Left renal pelvis (tissue), 4 donors: ENCODE measurements at regions not wholly inside any gene's neighbourhood (a gene's known extent, or its start where the extent isn't known, plus 50 kb on each side); places are given as distances from the start of the nearest gene placed in this dataset.

Source experiments
- DNase-seq, 4 donors: peaks; one replicate each; pipeline ENCODE4 v3.0.0-alpha.2; 2013; ENCODE audit warnings: low read depth in 4 of 4, low spot score in 3 of 4

DNA sequence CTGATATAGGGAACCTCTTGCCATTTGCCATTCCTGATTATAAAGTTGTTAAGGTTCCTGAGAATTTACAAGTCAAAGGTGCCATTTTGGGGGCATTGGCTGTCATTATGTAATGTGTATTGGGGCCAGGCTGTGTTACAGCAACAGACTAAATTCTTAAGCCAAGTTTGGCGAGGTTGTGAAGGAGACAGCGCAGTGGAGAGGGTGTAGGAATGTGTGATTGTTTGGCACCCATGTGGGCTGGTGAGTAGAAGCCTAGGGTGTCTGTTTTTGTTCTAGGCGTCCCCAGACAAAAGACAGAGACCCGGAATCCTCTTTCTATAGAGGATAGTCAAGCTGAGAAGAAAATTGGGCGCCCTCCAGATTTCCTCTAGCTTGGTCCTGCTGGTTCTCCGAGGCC is 2535.3 kb downstream of the PCDH7 start:
- no peak for DNase-seq

DNA sequence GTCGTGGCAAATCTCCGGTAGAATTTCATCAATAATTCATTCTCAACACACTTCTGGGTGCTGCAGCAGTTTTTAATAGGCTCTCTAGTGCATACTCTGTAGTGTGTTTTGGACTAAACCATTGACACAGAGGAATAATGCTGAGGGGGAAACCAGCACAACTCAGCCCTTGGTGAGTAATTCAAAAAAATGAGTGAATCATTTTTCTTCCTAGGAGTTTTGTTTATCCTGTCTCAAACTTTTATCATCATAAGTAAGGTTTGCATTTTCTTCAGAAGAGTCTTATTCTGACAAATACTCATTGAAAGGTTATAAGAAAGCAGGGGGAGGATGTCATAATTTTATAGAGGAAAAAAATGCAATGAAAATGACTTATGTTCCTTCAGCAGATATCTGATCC is 2542.7 kb downstream of the PCDH7 start:
- DNase-seq = no peak

DNA sequence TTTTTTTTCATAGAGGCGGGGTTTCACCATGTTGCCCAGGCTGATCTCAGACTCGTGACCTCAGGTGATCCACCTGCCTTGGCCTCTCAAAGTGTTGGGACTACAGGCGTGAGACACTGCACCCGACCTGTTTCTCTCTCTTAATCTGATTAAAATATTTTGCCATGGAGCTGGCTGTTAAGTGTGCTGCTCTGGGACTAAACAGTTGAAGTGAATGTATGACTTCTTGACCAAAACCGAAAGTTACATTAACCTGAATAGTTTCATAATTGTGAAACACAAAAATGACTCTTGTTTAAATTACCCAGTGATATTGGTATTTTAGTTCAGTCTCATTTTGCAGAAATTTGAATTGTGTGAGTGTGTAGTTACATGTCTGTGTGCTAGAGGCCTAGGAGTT is 2548.6 kb downstream of the PCDH7 start:
- DNase-seq = no peak

DNA sequence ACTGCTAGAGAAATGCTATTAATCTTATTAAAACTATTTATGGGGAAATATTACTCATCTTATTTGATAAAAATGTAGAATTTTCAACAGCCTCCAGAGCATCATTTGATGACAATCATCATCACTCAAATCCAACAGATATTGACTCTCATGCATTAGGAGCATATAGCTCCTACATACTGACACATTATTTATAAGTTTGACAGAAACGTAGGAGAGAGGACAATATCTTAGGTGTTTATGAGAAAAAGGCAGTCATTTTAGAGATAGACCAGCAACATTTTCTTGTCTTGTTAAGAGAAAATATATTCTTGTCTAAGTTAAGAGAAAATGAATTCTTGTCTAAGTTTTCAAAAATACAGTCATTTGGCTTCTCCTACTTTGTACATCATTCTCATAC is 2550.2 kb downstream of the PCDH7 start:
- no peak for DNase-seq

DNA sequence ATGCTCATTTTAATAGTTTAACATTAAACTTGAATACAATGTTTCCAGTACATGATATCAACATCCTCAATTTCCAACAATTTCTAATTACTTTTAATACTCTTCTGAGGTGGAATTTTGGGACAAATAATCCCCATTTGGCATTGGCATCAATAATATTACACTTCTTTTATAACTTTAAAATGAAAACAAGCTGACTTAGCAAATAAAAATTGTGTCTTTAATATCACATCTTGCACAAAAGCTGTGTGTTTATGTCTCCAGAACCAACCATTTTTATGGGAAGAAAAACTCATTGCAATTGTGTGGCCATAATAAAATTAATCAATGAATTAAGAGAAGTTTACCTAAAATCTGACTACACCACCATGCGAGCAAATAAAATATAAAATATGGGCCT is 2552.6 kb downstream of the PCDH7 start:
- no peak for DNase-seq

DNA sequence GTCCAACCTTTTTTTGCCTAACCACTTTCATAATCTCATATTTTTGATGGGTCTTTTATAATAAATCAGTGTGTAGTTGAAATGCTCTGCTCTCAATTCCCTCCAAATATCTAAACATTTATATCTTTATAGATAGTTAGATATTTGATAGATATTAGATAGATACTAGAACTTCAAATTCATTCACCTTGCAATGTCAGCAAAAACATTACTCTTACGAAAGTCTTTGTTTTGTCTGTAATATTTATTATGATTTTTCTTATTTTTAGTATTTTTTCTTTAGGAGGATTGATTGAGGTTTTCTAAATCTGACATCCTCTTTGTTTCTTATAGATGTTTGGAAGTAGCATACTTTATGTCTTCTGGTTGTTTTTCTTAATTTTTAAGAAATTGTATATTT is 2563.6 kb downstream of the PCDH7 start:
- no peak for DNase-seq

DNA sequence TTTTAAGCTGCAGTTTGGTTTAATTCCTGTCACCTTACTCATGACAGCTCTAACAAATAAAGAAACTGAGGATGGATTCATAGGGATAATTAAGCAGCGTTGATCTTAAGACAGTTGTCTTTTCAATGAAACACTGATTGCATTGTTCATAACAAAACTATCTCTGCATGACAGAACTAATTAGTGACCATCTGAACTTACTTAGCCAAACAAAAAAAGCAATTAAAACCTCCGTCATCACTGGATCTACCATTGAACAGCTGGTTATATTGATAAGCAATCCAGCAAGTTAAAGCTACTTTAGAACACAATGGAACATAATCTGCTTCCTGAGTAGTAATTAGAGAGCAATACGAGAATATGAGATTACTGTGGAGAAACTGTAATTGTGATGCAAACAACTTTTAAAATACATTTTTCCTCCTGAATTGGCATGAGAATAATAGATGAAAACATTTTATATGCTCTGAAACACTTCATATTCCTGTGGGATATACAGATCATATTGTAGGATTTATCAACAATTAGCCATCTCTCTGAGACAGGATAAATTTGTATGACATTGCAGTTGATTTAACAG is 2576.8 kb downstream of the PCDH7 start:
- no peak for DNase-seq

DNA sequence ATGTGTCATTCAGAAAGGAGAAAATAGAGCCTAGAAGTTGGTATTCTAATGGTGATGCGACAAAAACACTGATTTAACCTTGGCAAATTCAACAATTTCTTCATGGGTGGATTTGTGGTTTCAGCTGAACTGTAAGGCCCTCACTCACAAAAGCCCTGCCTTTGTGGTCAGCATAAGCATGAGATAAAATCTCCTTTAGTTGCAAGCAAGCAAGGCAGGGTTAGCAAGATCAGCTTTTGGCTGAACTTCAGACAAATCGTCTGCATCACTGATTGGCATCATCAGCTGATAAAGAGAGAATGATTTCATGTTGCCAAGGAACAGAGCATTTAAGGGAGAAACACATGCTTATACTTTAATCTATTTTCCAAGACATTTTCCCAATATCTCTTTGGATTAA is 2582.2 kb downstream of the PCDH7 start:
- no peak for DNase-seq

DNA sequence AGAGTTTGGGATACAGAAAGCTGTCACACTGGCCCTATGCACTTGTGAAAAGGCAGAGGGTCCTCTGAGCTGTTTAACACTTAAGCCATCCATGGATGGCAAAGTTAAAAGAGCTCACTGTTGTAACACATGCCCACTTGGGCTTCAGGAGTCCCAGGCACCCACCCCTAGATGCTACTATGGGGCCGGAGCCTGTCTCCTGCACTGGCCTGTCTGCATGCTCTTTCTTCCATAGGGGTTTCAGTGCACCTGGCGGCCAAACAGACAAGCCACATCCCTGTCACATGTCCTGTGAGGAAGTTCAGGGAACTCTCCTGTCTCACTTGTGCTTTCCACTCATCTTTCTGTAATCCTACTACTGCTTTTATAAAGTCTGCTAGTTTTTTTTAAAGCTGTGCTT is 2586.0 kb downstream of the PCDH7 start:
- no peak for DNase-seq

DNA sequence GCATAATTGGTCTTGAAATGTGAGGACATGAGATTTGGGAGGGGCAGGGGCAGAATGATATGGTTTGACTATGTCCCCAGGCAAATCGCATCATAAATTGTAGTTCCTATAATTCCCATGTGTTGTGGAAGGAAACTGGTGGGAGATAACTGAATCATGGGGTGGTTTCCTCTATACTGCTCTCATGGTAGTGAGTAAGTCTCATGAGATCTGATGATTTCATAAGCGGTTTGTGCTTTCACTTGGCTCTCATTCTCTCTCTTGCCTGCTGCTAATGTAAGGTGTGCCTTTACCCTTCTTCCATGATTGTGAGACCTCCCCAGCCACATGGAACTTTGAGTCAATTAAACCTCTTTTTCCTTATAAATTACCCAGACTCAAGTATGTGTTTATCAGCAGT is 2595.9 kb downstream of the PCDH7 start:
- no peak for DNase-seq

DNA sequence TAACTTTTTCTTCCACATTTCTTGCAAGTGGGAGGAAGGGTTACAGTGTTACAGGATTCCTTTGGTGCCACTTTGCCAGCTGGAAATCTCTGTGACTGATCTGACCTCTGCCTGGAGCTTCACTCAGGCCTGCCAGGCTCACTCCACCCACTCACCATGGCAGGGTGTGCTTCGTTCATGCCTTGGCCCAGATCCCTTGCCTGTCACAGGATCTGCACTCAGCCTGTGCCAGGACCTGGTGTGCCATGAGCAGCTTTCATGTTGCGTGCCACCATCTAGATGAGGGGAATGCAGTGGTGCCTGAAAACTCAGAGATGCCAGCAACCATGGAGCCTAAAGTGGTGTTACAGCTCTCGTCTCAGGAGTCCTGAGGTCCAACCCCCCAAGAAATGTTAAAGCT is 2596.4 kb downstream of the PCDH7 start:
- DNase-seq = no peak

DNA sequence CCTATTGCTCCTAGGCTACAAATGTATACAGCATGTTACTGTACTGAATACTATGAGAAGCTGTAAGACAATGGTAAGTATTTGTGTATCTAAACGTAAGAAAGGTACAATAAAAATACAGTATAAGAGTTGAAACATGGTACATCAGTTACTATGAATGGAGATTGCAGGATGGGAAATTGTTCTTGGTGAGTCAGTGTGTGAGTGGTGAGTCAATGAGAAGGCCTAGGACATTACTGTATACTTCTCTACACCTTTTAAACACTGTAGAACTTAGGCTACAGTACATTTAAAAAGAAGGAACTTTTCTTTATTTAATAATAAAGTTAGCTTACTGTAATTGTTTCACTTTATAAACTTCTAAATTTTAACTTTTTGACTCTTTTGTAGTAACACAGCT is 2603.2 kb downstream of the PCDH7 start:
- no peak for DNase-seq

DNA sequence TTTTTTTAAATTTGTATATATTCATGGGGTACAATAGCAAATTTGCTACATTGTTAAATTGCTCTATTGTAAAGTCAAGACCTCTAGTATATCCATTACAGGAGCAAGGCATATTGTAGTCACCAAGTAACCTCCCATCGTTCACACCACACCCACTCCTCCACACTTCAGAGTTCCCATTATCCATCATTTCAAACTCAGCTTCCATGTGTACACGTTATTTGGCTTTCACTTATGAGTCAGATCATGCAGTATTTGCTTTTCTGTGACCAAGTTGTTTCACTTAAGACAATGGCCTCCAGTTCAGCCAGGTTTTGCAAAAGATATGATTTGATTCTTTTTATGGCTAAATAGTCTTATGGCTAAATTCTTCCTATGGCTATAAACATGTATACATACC is 2614.2 kb downstream of the PCDH7 start:
- no peak for DNase-seq

DNA sequence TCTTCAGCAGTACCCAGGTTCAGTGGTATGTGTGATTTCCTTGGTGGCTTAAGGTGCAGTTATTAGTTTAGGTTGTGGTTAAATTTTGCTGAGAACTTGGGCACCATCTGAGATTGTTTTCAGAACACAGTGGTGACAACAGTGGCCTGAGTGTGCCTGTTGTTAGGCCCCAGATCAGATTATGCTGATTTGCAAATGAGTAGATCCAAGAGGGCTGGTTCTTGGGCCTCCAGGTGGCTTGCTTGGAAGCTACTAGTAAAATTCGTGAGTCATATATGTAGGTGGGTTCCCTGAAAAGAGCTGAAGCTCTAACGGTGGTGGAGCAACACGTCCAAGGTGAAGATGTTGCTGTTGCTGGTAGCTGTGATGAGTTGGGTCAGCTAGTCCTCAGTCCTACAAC is 2619.6 kb downstream of the PCDH7 start:
- DNase-seq = no peak

DNA sequence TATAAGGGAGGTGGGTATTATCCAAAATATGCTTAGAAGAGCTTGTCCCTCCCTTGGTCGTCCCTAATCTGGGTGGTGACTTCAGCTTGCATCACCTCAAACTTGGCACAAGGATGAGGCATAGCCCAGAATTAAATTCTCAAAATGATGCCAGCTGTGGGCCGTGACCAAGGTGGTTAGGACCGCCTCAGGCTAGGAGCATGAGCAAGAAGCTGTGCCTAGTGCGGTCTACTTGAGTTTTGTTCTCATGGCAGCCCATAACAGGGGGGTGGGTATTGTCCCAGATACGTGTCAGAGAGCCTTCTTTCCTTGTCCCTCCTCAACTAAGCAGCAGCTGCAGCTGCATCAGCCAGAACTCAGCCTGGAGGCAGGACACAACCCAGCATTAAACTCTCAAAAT is 2620.0 kb downstream of the PCDH7 start:
- no peak for DNase-seq

DNA sequence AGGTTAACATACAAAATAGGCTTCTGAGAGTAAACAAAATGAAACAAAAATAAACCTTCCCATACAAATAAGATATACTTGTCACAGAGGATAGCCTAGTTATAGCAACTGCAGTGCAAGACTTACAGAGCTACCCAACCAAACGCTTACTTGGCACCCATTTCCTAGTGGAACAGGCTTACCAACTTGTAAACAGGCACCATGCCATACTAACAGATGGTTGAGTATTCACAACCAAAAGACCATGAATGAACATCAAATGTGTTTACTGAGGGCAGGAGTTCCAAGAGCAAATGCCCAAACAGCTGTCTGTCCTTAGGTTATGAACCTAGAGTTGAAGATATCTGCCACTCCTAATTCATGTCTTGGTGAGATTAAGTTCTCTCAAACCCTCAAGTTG is 2629.2 kb downstream of the PCDH7 start:
- DNase-seq = no peak

DNA sequence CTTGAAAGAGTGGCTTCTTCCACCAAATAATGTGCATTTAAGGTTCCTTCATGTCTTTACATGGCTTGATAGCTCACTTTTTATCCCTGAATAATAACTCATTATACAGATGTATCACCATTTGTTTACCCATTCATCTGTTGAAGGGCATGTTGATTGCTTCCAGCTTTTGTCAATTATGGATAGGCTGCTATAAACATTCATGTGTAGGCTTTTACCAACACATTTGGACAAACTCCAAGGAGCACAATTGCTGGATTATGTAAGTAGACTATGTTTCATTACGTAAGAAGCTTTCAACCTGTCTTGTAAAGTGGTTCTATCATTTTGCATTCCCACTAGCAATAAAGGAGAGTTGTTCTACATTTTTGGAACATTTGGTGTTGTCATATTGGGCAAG is 2637.0 kb downstream of the PCDH7 start:
- DNase-seq = no peak

DNA sequence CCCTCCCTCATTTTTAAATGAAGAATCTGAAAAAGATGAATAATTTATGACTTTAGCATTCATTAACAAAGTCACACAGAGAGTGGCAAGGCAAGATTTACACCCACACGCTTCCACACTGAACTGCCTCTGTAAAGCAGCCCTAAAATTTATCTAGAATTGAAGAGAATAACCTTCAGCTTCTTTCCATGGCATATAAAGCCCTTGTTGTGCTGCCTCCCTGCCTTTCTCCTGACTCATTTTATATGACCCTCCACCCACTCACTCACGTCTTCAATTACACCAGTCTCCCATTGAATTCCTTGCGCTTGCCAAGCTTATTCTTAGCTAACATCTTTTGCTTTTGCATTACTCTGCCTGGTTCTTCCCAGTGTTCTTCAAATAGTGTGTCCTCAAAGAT is 2649.3 kb downstream of the PCDH7 start:
- DNase-seq = no peak

DNA sequence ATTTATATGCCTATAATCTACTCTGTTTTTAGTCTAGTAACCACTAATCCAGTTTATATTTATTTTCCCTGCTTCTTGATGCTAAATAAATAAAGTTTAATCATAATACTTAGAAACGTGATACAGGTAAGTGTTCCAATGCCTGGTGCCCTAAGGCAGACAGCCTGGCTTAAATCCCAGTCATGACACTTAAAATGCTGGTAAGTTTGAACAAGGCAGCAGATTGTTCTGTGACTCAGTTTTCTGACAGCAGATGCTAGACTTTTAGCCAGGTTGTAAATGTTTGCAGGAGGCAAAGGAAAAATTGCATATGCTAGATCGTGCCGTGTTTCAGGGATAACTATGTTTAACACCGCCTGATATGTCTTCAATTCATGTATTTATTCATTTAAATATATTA is 2661.6 kb downstream of the PCDH7 start:
- no peak for DNase-seq

DNA sequence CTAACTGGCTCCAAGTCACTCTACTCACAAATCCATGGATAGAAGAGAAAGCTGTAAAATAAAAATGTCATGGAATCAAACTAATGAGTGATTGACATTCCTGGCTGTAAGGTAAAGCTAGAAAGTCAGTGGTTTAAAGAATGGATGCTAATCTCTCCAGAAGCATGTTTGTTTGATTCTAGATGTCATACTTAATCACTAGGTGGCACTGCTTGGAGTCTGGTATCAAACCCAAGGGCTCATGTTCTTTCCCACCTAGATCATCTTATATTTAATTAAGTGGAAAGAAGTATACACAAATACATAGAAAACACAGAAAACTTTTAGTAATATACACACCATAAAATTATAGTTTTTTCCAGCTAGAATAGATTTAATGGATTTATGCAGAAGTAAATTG is 2666.6 kb downstream of the PCDH7 start:
- no peak for DNase-seq

DNA sequence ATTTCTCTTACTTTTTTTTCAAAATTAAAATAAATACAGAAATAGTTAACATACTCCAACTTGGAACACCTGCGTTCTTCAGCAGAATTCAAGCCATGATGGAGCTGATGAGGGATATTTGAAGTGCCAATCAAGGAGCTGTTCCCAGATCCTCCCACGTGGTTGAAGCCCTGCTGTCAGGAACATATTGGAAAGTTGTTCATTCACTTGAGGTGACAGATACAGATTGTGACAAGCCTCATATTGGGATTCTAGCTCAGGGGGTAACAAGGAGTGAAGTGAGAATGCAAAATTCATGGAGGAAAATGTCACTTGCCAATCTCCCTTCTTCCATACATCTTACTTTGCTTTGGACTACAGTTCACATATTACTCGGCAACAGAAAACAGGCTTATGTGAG is 2670.8 kb downstream of the PCDH7 start:
- no peak for DNase-seq

DNA sequence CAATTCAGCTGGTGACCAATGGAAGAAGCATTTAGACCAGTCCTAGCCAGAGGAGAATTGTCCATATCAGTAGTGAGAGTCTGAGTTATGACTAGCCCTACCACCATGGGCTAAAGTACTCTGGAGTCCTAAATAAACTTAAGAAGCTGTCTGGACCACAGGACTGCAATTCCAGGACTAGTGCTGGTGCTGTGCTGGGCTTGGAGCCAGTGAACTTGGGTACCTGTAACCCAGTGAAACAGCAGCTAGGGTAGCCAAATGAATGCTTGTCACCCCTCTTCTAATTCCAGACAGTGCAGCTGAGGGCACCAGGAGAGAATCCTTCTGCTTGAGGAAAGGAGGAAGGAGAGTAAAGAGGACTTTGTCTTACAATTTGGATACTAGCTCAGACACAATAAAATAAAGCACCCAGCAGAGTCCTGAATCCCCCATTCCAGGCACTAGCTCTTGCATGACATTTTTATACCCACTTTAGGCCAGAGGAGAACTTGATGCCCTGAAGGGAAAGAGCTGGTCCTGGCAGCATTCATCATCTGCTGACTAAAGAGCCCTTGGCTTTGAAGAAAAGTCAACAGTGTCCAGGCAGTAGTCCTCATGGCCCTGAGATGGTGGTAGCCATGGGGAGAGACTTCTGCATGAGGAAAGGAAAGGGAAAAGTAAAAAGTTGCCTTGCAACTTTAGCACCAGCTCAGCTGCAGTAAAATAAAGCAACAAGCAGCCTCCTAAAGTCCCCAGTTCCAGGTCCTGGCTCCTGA is 2675.7 kb downstream of the PCDH7 start:
- no peak for DNase-seq

DNA sequence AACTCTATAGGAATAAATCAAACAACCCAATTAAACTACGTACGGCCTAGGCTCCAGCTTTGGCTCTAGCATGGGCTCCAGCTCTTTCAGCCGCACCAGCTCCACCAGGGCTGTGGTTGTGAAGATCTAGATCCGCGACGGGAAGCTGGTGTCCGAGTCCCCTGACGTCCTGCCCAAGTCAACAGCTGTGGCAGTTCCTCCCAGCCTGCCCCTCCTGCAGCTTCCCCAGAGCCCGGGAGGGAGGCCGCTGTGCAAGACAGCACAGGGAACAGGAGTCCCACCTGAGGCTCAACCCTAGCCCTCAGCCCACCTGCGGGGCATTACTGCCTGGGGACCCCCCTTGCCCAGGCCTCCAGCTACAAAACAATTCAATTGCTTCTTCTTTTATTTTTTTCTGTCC is 2680.3 kb downstream of the PCDH7 start:
- DNase-seq = no peak
